ENCODE measurements at regions not wholly inside any gene's neighbourhood (a gene's known extent, or its start where the extent isn't known, plus 50 kb on each side); places are given as distances from the start of the nearest gene placed in this dataset.

DNA sequence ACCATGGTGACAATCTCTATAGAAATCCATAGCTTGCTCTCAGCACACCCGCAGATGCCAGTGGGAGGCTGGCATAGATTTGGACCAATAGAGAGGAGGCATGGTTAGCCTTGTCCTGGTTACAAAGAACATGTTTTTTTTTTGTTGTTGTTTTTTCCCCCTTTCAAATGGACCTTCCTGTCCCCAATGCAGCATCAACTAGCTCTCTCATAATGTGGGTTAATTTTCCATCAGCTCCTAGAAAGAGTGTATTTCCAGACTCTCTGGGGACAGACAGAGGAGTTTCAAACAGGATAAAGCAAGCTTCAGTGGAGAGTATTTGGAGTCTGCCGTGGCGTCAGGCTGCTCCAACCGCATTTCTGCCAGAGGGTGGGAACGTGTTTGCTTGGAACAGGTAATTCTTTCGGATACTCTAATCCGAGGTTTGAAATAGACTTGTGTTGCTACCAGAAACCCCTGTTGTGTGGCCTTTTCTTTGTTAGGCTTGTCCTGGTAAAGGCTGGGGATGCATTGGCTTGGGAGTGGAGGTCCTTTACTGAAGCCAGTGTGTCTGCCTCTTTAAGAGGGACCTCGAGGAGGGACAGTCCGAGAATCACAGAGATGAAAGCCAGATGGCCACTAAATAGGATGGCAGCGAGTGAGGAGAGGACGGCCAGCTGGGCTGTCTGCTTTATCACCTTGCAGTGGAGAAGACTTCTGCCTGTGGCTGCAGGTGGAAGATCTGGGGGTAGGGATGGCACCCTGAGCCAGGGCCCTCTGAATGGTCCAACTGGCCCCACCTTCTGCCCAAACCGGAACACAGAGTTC, 130.5 kb upstream of the CPEB4 start:
- DNase-seq (ENCODE audit: low read depth in 1 of 2, low spot score in 1 of 2) = peak in 1 of 2 experiments; percentile 45
- in situ Hi-C loops (cut with HindIII; ENCODE audit: low pct_unique_long_range_greater_than_20kb, low sequenced_read_pairs) = no loop called here
- no peak for TF ChIP-seq JUND (IDR thresholded peaks at IDR 0.05; ENCODE audit: low read depth)

DNA sequence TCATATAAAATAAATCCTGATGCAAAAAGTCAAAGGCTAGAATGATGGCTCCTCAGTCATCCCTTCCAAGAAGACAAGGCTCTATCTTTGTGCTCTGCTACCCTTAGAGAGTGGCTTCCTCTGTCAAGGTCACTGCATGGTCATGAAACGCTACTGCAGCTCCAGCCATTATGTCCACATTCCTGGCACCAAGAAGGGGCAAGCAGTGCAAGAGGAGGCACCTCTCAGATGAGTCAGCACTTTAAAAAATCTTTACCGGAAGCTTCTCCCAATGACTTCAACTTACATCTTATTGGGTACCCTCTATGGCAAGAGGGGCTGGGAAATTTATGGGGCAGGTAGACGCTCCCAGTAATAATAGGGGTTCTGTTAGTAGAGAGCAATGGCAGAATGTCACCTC, 129.5 kb upstream of the CPEB4 start:
- in situ Hi-C loops (cut with HindIII; ENCODE audit: low pct_unique_long_range_greater_than_20kb, low sequenced_read_pairs) = no loop called here
- no peak for TF ChIP-seq JUND (IDR thresholded peaks at IDR 0.05; ENCODE audit: low read depth)
- DNase-seq (ENCODE audit: low read depth in 1 of 2, low spot score in 1 of 2) = peak in 1 of 2 experiments; percentile 20

DNA sequence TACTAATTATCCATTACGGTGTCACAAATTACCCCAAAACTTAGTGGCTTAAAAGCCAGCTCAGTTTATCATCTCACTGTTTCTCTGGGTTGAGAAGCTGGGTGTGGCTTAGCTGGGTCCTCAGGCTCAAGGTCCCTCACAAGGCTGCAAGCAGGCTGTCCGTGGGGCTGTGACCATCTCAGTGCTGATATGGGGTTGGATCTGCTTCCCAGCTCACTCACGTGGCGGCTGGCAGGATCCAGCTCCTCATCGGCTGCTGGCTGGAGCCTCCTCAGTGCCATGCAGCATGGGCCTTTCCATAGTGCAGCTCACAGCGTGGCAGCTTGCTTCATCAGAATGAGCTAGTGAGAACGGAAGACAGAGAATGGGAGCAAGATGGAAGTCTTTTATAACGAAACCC, 128.5 kb upstream of the CPEB4 start:
- in situ Hi-C loops (cut with HindIII; ENCODE audit: low pct_unique_long_range_greater_than_20kb, low sequenced_read_pairs) = no loop called here
- TF ChIP-seq JUND (IDR thresholded peaks at IDR 0.05; ENCODE audit: low read depth) = no peak
- no peak for DNase-seq (ENCODE audit: low read depth in 1 of 2, low spot score in 1 of 2)

DNA sequence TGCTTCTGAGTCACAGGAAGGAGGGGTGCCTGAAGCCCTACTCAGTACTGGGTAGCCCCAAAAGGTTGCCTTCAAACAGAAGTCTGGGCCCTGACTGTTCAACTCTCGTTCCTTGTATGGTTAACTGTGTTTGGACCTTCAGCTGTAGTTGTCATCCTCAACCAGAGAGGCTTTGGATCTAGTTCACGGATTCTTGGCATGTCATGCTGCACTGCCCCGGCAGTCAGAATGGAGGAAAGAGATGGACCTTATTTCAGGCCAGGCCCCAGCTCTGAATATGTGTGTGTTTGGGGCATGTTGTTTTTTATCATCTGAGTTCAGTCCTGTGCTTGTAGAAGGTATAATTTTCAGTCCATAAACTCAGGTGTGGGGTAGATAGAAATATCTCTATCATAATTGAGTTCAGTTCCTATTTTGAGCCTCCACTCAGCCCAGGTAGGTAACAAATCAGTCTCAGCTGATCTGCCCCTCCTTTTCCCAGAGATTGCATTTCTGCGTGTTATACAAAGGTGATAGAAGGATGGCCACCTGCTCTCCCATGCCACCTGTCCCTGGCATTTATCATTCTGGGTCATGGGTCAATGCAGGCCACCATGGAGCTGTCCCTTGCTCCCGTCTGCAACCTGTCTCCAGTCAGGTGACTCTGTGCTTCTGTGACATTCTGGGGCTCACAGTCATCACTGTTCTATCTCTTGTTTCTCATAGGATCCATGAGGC, 127.5 kb upstream of the CPEB4 start:
- TF ChIP-seq JUND (IDR thresholded peaks at IDR 0.05; ENCODE audit: low read depth) = no peak
- in situ Hi-C loops (cut with HindIII; ENCODE audit: low pct_unique_long_range_greater_than_20kb, low sequenced_read_pairs) = no loop called here
- DNase-seq (ENCODE audit: low read depth in 1 of 2, low spot score in 1 of 2) = no peak

DNA sequence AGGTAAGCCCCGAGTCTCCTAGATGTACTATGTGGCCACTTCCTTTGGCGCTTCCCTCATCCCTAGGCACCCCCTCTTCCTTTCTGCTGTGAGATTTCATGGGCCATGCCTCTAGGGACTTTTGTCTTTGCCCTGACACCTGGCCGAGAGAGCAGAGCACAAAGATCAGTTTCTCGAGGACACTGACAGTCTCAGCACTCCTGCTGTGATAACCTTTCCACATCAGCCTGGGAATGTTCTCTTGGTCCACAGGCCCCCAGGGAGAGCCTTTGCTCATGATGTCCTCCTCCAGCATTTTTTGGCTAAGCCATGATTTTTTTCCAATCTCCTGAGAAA, 127.0 kb upstream of the CPEB4 start:
- DNase-seq (ENCODE audit: low read depth in 1 of 2, low spot score in 1 of 2) = no peak
- no peak for TF ChIP-seq JUND (IDR thresholded peaks at IDR 0.05; ENCODE audit: low read depth)
- in situ Hi-C loops (cut with HindIII; ENCODE audit: low pct_unique_long_range_greater_than_20kb, low sequenced_read_pairs) = no loop called here

DNA sequence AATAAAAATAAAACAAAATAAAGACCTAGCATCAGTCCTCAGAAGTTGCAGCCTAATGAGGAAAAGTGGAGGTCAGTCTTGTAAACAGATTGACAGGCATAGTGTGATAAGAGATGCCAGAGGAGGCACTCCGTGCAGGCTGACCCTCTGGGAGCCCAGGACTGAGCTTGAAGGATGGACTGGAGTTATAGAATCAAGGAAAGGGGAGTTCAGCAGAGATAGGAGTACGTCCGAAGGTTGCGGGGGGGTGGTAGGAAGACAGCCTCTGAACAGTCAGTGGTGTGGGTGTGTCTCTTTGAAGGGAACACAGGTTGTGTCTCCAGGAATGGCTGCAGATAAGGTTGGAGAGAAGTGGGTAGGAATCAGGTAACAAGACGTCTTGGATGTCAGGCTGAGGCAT, 126.1 kb upstream of the CPEB4 start:
- no peak for DNase-seq (ENCODE audit: low read depth in 1 of 2, low spot score in 1 of 2)
- in situ Hi-C loops (cut with HindIII; ENCODE audit: low pct_unique_long_range_greater_than_20kb, low sequenced_read_pairs) = no loop called here
- TF ChIP-seq JUND (IDR thresholded peaks at IDR 0.05; ENCODE audit: low read depth) = no peak

DNA sequence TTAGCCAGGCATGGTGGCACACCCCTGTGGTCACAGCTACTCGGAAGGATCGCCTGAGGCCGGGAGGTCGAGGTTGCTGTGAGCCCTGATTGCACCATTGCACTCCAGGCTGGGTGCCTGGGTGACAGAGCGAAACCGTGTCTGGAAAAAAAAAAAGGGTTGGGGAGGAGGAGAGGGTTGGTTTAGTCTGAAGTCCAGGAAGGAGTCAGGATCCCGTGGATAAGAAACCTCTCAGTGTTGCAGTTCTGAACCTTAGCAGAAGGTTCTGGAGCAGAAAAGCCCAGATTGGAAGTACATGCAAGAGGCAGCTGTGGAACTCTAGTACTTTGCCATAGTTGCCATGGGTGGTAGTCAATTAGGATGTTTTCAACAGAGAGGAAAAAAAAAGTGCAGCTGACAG, 125.2 kb upstream of the CPEB4 start:
- in situ Hi-C loops (cut with HindIII; ENCODE audit: low pct_unique_long_range_greater_than_20kb, low sequenced_read_pairs) = no loop called here
- no peak for TF ChIP-seq JUND (IDR thresholded peaks at IDR 0.05; ENCODE audit: low read depth)
- no peak for DNase-seq (ENCODE audit: low read depth in 1 of 2, low spot score in 1 of 2)

DNA sequence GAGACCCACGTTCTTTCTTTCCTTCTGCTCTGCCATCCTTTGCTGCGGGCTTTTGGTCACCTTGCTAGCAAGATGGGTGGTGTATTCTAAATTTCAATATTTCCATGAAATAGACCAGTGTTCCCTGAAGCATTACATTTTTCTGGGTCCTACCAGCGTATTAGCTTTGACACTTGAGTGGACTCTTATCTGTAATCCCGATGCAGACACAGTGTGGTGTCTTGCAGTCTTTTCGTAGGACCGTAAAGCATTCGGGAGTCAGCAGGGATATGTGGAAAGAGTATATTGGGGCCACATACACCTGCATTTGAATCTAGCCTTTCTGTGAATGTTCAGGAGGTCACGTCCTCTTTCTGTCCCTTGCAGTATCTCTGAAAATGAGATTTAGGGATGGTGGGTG, 124.7 kb upstream of the CPEB4 start:
- DNase-seq (ENCODE audit: low read depth in 1 of 2, low spot score in 1 of 2) = no peak
- in situ Hi-C loops (cut with HindIII; ENCODE audit: low pct_unique_long_range_greater_than_20kb, low sequenced_read_pairs) = no loop called here
- TF ChIP-seq JUND (IDR thresholded peaks at IDR 0.05; ENCODE audit: low read depth) = no peak

DNA sequence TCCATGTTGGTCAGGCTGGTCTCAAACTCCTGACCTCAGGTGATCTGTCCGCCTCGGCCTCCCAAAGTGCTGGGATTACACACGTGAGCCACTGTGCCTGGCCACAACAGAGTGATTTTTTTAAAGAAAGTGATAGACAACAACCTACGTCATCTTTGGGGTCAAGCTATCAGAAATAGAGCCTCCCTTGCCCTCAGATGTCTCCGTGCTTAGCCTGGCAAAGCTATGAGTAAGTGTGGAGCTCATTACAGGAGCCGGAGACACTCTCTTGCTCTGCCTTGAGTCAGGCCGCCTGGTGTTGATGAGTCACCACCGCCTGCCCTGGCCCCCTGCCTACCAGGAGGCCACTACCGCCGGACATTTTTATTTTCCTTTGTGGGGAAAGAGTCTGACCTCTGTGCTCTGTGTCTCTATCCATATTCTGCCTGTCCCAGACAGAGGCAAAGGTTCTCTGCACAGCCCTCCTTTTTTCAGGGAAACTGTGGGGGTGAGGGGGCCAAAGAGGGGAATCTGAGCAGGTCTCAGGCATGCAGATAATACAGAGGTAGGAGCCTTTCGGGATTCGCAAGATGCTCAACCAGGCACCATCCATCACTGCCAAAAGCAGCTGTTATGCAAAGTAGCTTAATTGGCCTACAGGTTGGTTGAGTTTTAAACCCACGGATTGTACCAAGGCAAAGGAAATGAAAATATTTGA, 123.7 kb upstream of the CPEB4 start:
- TF ChIP-seq JUND (IDR thresholded peaks at IDR 0.05; ENCODE audit: low read depth) = no peak
- peak in 1 of 2 experiments; percentile 16 for DNase-seq (ENCODE audit: low read depth in 1 of 2, low spot score in 1 of 2)
- in situ Hi-C loops (cut with HindIII; ENCODE audit: low pct_unique_long_range_greater_than_20kb, low sequenced_read_pairs) = no loop called here

DNA sequence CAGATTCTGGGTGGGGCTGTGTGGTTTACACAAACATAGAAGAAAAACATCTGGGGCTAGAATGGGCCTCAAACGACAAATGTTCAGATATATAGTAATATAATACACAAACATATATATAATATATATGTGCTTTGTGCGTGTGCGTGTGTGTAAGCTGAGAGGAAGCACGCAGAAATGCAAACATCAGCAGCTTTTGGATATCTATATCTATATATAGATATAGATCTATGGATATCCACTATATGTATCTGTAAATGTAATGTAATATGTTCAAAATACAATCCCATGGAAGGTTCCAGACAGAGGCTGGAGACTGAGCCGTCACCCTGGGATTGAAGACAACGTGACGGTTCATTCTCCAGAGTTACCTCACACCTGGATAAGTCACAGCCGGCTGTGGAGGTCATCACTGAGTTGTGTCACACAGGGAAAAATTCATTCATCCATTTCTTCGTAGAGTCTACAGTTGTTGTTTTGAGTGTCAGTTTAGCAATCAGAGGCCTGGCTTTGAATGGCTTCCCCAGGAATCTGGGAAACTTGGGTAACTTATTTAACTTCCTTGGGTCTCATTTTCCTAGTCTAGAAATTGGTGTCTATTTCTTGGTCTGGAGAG, 123.0 kb upstream of the CPEB4 start:
- no peak for DNase-seq (ENCODE audit: low read depth in 1 of 2, low spot score in 1 of 2)
- in situ Hi-C loops (cut with HindIII; ENCODE audit: low pct_unique_long_range_greater_than_20kb, low sequenced_read_pairs) = no loop called here
- TF ChIP-seq JUND (IDR thresholded peaks at IDR 0.05; ENCODE audit: low read depth) = no peak

DNA sequence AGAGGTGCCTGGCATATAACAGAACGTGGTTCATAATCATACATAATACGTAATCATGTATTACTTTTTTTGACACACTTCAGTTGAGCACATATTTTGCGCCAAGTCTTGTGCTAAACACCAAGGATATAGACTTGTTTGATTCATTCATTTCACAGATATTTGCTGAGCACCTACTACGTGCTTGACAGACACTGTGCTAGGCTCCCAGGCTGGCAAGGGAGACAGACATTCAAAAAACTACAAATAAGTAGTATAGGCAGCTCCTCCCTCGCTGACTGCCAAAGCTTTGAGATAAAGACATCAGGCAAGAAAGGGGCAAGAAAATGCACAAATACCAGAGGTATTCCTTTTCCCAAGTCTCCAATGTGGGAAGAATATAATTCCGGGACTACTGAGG, 122.5 kb upstream of the CPEB4 start:
- in situ Hi-C loops (cut with HindIII; ENCODE audit: low pct_unique_long_range_greater_than_20kb, low sequenced_read_pairs) = no loop called here
- DNase-seq (ENCODE audit: low read depth in 1 of 2, low spot score in 1 of 2) = no peak
- no peak for TF ChIP-seq JUND (IDR thresholded peaks at IDR 0.05; ENCODE audit: low read depth)

DNA sequence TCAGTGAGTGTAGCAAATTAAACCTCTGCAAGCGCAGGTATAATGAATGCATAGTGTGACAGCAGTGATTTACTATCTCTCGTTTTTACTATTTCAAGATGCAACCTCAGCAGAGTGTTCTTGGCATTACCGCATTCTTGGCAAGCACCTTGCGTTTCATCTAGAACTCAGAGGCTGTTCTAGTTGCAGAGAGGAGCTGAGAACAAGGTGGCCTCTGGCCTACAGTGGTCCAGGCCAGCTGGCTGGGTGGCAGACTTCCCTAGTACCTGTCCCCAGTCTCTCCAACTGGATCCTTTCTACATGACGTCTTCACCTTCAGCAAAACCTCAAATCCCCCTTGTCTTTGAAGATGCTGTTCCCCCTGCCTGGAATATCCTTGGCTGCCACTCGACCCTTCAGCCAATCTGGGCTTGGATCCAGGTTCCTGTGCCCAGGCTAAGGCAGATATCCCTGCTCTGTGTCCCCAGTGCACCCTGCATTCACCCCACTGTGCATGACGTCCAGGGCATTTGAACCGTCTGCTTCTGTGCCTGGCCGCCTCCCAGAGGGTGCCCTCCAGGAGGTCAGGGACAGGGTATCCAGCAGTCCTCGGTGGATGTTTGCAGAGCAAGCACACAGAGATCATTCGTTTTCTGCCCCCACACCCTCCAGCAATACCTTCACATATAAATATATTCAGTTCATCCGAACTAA, 120.4 kb upstream of the CPEB4 start:
- in situ Hi-C loops (cut with HindIII; ENCODE audit: low pct_unique_long_range_greater_than_20kb, low sequenced_read_pairs) = no loop called here
- peak in 1 of 2 experiments; percentile 52 for DNase-seq (ENCODE audit: low read depth in 1 of 2, low spot score in 1 of 2)
- no peak for TF ChIP-seq JUND (IDR thresholded peaks at IDR 0.05; ENCODE audit: low read depth)

All from T47D (cell line).